Activated T-cell treated with anti-CD3 and anti-CD28 coated beads for 48 hours (primary cell): ENCODE measurements at regions not wholly inside any gene's neighbourhood (a gene's known extent, or its start where the extent isn't known, plus 50 kb on each side); places are given as distances from the start of the nearest gene placed in this dataset.

Experiments used
- DNase-seq: peaks from one replicate; pipeline ENCODE4 v3.0.0-alpha.2; 2020; ENCODE audit warnings: low read depth

- DNase-seq: no peak
These were observed 246.7 kb downstream of the PTPRU start for GRCh38 chr1:29482991-29483390.

GRCh38 chr1:29482064-29482463, 245.7 kb downstream of the PTPRU start:
- no peak for DNase-seq

- DNase-seq: no peak
These were observed 244.7 kb downstream of the PTPRU start for GRCh38 chr1:29481031-29481430.

- no peak for DNase-seq
These were observed 242.6 kb downstream of the PTPRU start for GRCh38 chr1:29478879-29479278.

- no peak for DNase-seq
These were observed 241.9 kb downstream of the PTPRU start for GRCh38 chr1:29478151-29478791.

GRCh38 chr1:29475326-29475725, 239.0 kb downstream of the PTPRU start:
- no peak for DNase-seq

- DNase-seq: no peak
These were observed 238.2 kb downstream of the PTPRU start for GRCh38 chr1:29474274-29475244.

GRCh38 chr1:29473161-29473855, 237.0 kb downstream of the PTPRU start:
- no peak for DNase-seq

GRCh38 chr1:29471487-29472313, 235.4 kb downstream of the PTPRU start:
- DNase-seq: no peak

GRCh38 chr1:29470788-29471119, 234.4 kb downstream of the PTPRU start:
- DNase-seq: no peak

GRCh38 chr1:29470087-29470787, 233.9 kb downstream of the PTPRU start:
- DNase-seq: no peak

GRCh38 chr1:29469457-29469856, 233.1 kb downstream of the PTPRU start:
- DNase-seq: no peak

GRCh38 chr1:29467989-29468900, 231.9 kb downstream of the PTPRU start:
- DNase-seq: no peak

GRCh38 chr1:29466258-29466657, 229.9 kb downstream of the PTPRU start:
- DNase-seq: no peak

GRCh38 chr1:29465755-29466154, 229.4 kb downstream of the PTPRU start:
- no peak for DNase-seq

GRCh38 chr1:29462096-29462495, 225.8 kb downstream of the PTPRU start:
- DNase-seq: no peak

GRCh38 chr1:29461115-29461739, 224.9 kb downstream of the PTPRU start:
- DNase-seq: no peak

GRCh38 chr1:29460694-29461093, 224.4 kb downstream of the PTPRU start:
- no peak for DNase-seq

GRCh38 chr1:29460041-29460610, 223.8 kb downstream of the PTPRU start:
- DNase-seq: no peak

GRCh38 chr1:29459620-29459945, 223.3 kb downstream of the PTPRU start:
- DNase-seq: no peak
